ENCODE measurements at regions not wholly inside any gene's neighbourhood (a gene's known extent, or its start where the extent isn't known, plus 50 kb on each side); places are given as distances from the start of the nearest gene placed in this dataset.

DNA sequence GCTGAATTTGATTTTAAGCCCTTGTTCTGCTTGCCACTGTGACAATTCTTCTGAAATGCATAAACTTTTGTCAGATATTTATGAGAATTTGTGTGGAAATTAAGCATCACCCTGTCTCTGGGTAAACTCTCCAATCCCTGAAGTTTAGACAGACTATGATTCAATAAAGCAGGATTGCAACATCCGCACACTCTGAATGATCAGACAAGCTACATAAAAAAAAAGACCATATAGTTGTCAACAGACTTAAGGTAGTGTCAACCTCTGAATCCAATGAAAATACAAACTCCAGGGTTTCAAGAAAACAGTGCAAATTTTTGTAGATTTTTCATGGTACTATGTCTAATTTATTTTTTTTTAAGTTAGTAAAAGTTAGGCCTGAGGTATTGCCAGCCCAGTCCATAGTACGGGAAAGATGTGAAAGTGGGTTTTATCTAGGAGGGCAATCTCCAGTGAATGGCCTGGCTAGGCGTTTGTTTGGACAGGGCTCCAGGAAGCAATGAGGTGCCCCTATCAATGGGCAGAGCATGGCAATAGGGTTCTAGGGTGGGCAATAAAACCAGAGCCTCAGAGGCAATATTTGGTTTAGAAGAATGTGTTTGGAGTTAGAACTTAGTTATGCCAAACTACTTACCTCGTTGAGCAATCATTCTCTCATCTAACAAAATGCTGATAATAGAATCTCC lies 762.6 kb upstream of the SEMA6A start:
- CTCF ChIA-PET (ENCODE audit: unreplicated experiment) = no interaction called here
- H3K4me3 ChIP-seq (ENCODE audit: low read depth, low read length, poor library complexity, severe bottlenecking) = no peak overlapping the region
- H4K20me1 ChIP-seq (ENCODE audit: insufficient read depth, low read length) = no peaks in the 10 kb centered on the region
- H3K4me1 ChIP-seq (ENCODE audit: insufficient read depth, low read length, poor library complexity, severe bottlenecking) = no peaks in the 10 kb centered on the region
- no peak overlapping the region for H2AFZ ChIP-seq (ENCODE audit: low read length)
- H3K9me3 ChIP-seq (ENCODE audit: low read length) = no peaks in the 10 kb centered on the region
- no peaks in the 10 kb centered on the region for H3K36me3 ChIP-seq (ENCODE audit: insufficient read depth, low read length)
- no peaks in the 10 kb centered on the region for H3K9me2 ChIP-seq (ENCODE audit: insufficient read depth, low read length)
- POLR2A ChIA-PET = no interaction called here
- BruUV-seq (replicated peaks) = no TSS peak
- TF ChIP-seq EZH2phosphoT487 (IDR thresholded peaks at IDR 0.05; ENCODE audit: borderline replicate concordance, low read depth, low read length) = no peak
- TF ChIP-seq, protein P1, sequence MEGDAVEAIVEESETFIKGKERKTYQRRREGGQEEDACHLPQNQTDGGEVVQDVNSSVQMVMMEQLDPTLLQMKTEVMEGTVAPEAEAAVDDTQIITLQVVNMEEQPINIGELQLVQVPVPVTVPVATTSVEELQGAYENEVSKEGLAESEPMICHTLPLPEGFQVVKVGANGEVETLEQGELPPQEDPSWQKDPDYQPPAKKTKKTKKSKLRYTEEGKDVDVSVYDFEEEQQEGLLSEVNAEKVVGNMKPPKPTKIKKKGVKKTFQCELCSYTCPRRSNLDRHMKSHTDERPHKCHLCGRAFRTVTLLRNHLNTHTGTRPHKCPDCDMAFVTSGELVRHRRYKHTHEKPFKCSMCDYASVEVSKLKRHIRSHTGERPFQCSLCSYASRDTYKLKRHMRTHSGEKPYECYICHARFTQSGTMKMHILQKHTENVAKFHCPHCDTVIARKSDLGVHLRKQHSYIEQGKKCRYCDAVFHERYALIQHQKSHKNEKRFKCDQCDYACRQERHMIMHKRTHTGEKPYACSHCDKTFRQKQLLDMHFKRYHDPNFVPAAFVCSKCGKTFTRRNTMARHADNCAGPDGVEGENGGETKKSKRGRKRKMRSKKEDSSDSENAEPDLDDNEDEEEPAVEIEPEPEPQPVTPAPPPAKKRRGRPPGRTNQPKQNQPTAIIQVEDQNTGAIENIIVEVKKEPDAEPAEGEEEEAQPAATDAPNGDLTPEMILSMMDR (conservative IDR thresholded peaks at IDR 0.05; ENCODE audit: low read length) = no peak
- H3K4me2 ChIP-seq (ENCODE audit: low read length) = no peak overlapping the region
- H3K27ac ChIP-seq (ENCODE audit: low read depth, low read length, poor library complexity, severe bottlenecking) = no peak overlapping the region
- no peak for DNase-seq (ENCODE audit: low spot score)
- intact Hi-C loops (cut with micrococcal nuclease; ENCODE audit: unreplicated experiment) = no loop called here
- H3K79me2 ChIP-seq (ENCODE audit: insufficient read depth, low read depth, low read length) = no peaks in the 10 kb centered on the region

DNA sequence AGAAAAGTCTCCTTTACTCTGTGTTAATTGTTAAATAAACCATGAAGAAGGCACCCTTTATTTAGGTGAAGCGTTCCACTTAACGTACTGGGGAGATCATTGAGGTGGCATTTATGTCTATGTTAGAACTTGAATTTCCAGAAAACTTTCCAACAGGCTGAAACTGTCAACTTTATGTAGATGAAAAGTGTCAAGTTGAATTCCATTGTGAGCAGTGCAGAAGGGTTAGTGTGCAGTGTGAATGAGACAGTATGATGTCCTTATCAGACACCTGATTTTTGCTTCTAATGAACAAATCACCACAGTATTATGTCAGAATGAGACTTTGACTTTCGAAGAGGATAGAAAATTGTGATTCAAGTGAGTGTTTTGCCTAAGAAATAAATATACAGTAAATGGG lies 761.6 kb upstream of the SEMA6A start:
- no peak for TF ChIP-seq EZH2phosphoT487 (IDR thresholded peaks at IDR 0.05; ENCODE audit: borderline replicate concordance, low read depth, low read length)
- TF ChIP-seq, protein P1 (conservative IDR thresholded peaks at IDR 0.05; ENCODE audit: low read length) = no peak
- ChIA-PET CTCF (ENCODE audit: unreplicated experiment) (no interaction called here), POLR2A (no interaction called here)
- Histone ChIP-seq H3K9me3 (ENCODE audit: low read length) (no peaks in the 10 kb centered on the region), H3K79me2 (ENCODE audit: insufficient read depth, low read depth, low read length) (no peaks in the 10 kb centered on the region), H3K36me3 (ENCODE audit: insufficient read depth, low read length) (no peaks in the 10 kb centered on the region), H3K4me3 (ENCODE audit: low read depth, low read length, poor library complexity, severe bottlenecking) (no peak overlapping the region), H4K20me1 (ENCODE audit: insufficient read depth, low read length) (no peaks in the 10 kb centered on the region), H2AFZ (ENCODE audit: low read length) (no peak overlapping the region), H3K27ac (ENCODE audit: low read depth, low read length, poor library complexity, severe bottlenecking) (no peak overlapping the region), H3K9me2 (ENCODE audit: insufficient read depth, low read length) (no peaks in the 10 kb centered on the region), H3K4me2 (ENCODE audit: low read length) (no peak overlapping the region), H3K4me1 (ENCODE audit: insufficient read depth, low read length, poor library complexity, severe bottlenecking) (no peaks in the 10 kb centered on the region)
- DNase-seq (ENCODE audit: low spot score) = no peak
- no TSS peak for BruUV-seq (replicated peaks)
- intact Hi-C loops (cut with micrococcal nuclease; ENCODE audit: unreplicated experiment) = no loop called here

DNA sequence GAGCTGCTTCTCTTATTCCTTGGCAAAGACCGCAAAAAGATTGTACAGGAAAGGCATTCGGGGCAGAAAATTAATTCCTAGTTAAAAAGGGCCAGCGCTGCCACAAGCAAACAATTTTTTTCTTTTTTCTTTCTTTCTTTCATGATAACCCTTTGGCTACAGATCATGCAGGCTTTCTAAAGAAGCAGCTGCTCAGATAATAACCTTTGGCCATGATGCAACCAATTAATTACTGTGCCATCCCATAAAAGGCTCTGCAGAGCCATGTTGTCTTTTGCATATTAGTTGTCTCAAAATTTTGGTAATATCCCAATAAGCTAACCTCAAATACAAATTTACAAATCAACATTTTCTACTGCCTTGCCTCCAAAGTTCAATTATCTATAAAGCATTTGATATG lies 758.4 kb upstream of the SEMA6A start:
- no peak for TF ChIP-seq EZH2phosphoT487 (IDR thresholded peaks at IDR 0.05; ENCODE audit: borderline replicate concordance, low read depth, low read length)
- TF ChIP-seq, protein P1 (conservative IDR thresholded peaks at IDR 0.05; ENCODE audit: low read length) = no peak
- POLR2A ChIA-PET = no interaction called here
- no peaks in the 10 kb centered on the region for H3K4me1 ChIP-seq (ENCODE audit: insufficient read depth, low read length, poor library complexity, severe bottlenecking)
- no peaks in the 10 kb centered on the region for H4K20me1 ChIP-seq (ENCODE audit: insufficient read depth, low read length)
- no peaks in the 10 kb centered on the region for H3K9me3 ChIP-seq (ENCODE audit: low read length)
- H3K79me2 ChIP-seq (ENCODE audit: insufficient read depth, low read depth, low read length) = no peaks in the 10 kb centered on the region
- no peaks in the 10 kb centered on the region for H3K9me2 ChIP-seq (ENCODE audit: insufficient read depth, low read length)
- no peak overlapping the region for H2AFZ ChIP-seq (ENCODE audit: low read length)
- BruUV-seq (replicated peaks) = no TSS peak
- no peak overlapping the region for H3K4me3 ChIP-seq (ENCODE audit: low read depth, low read length, poor library complexity, severe bottlenecking)
- intact Hi-C loops (cut with micrococcal nuclease; ENCODE audit: unreplicated experiment) = no loop called here
- no peaks in the 10 kb centered on the region for H3K36me3 ChIP-seq (ENCODE audit: insufficient read depth, low read length)
- H3K4me2 ChIP-seq (ENCODE audit: low read length) = no peak overlapping the region
- H3K27ac ChIP-seq (ENCODE audit: low read depth, low read length, poor library complexity, severe bottlenecking) = no peak overlapping the region
- CTCF ChIA-PET (ENCODE audit: unreplicated experiment) = no interaction called here
- DNase-seq (ENCODE audit: low spot score) = no peak
